ENCODE measurements at regions not wholly inside any gene's neighbourhood (a gene's known extent, or its start where the extent isn't known, plus 50 kb on each side); places are given as distances from the start of the nearest gene placed in this dataset.

GRCh38 chr4:116546759-116547158 is 538.6 kb downstream of the TRAM1L1 start:
- TF ChIP-seq, protein P1, sequence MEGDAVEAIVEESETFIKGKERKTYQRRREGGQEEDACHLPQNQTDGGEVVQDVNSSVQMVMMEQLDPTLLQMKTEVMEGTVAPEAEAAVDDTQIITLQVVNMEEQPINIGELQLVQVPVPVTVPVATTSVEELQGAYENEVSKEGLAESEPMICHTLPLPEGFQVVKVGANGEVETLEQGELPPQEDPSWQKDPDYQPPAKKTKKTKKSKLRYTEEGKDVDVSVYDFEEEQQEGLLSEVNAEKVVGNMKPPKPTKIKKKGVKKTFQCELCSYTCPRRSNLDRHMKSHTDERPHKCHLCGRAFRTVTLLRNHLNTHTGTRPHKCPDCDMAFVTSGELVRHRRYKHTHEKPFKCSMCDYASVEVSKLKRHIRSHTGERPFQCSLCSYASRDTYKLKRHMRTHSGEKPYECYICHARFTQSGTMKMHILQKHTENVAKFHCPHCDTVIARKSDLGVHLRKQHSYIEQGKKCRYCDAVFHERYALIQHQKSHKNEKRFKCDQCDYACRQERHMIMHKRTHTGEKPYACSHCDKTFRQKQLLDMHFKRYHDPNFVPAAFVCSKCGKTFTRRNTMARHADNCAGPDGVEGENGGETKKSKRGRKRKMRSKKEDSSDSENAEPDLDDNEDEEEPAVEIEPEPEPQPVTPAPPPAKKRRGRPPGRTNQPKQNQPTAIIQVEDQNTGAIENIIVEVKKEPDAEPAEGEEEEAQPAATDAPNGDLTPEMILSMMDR (conservative IDR thresholded peaks at IDR 0.05 in 1 of 2, IDR thresholded peaks at IDR 0.05 in 1 of 2; ENCODE audit: low read depth in 1 of 2, low read length in 2 of 2) = no peak
- TF ChIP-seq EZH2 (IDR thresholded peaks at IDR 0.05; ENCODE audit: low read length, missing control alignments) = no peak
